ENCODE measurements at regions not wholly inside any gene's neighbourhood (a gene's known extent, or its start where the extent isn't known, plus 50 kb on each side); places are given as distances from the start of the nearest gene placed in this dataset.

GRCh38 chr12:75852143-75852542, 179.4 kb downstream of the PHLDA1 start:
- Histone ChIP-seq H2AFZ (ENCODE audit: low read depth) (no peak overlapping the region), H3K4me1 (ENCODE audit: control insufficient read depth in 1 of 2, insufficient read depth in 2 of 2, low read depth in 1 of 2, low read length in 1 of 2) (peaks cover 7 to 12% of the 10 kb centered on the region in 2 experiments), H3K27ac (ENCODE audit: low read depth in 2 of 2, low read length in 1 of 2) (no peak overlapping the region), H3K79me2 (ENCODE audit: insufficient read depth) (no peaks in the 10 kb centered on the region), H3K27me3 (ENCODE audit: insufficient read depth) (no peaks in the 10 kb centered on the region), H3K4me2 (no peak overlapping the region), H4K20me1 (ENCODE audit: insufficient read depth) (no peaks in the 10 kb centered on the region), H3K4me3 (ENCODE audit: low read depth in 2 of 2, low read length in 1 of 2) (no peak overlapping the region), H3K36me3 (replicated peaks in 1 of 2; ENCODE audit: control insufficient read depth in 1 of 2, insufficient read depth in 2 of 2, low read length in 1 of 2) (no peaks in the 10 kb centered on the region), H3K9ac (no peak overlapping the region), H3K9me2 (no peaks in the 10 kb centered on the region), H3K9me3 (no peaks in the 10 kb centered on the region), H3F3A (replicated peaks; ENCODE audit: insufficient read depth) (peaks cover 9% of the 10 kb centered on the region)
- no peak for DNase-seq
- WGBS (ENCODE audit: low lambda C conversion rate) = 73% methylated on average over 3 of the region's 3 CpGs
- CTCF ChIA-PET = interaction anchor here (0.8 kb wide), 1 partner anchor 326 kb away, joined by 3 read pairs; no protein-coding TSS in a partner anchor
- POLR2A ChIA-PET = no interaction called here
- TF ChIP-seq, protein P1, sequence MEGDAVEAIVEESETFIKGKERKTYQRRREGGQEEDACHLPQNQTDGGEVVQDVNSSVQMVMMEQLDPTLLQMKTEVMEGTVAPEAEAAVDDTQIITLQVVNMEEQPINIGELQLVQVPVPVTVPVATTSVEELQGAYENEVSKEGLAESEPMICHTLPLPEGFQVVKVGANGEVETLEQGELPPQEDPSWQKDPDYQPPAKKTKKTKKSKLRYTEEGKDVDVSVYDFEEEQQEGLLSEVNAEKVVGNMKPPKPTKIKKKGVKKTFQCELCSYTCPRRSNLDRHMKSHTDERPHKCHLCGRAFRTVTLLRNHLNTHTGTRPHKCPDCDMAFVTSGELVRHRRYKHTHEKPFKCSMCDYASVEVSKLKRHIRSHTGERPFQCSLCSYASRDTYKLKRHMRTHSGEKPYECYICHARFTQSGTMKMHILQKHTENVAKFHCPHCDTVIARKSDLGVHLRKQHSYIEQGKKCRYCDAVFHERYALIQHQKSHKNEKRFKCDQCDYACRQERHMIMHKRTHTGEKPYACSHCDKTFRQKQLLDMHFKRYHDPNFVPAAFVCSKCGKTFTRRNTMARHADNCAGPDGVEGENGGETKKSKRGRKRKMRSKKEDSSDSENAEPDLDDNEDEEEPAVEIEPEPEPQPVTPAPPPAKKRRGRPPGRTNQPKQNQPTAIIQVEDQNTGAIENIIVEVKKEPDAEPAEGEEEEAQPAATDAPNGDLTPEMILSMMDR (IDR thresholded peaks at IDR 0.05) = no peak
- TF ChIP-seq, protein P2, sequence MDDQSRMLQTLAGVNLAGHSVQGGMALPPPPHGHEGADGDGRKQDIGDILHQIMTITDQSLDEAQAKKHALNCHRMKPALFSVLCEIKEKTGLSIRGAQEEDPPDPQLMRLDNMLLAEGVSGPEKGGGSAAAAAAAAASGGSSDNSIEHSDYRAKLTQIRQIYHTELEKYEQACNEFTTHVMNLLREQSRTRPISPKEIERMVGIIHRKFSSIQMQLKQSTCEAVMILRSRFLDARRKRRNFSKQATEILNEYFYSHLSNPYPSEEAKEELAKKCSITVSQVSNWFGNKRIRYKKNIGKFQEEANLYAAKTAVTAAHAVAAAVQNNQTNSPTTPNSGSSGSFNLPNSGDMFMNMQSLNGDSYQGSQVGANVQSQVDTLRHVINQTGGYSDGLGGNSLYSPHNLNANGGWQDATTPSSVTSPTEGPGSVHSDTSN (IDR thresholded peaks at IDR 0.05) = 0 out of 2 replicates have a peak, but pooled peaks have one; percentile 22

- Histone ChIP-seq H3K9ac (no peak overlapping the region), H3K9me2 (no peaks in the 10 kb centered on the region), H3K79me2 (ENCODE audit: insufficient read depth) (no peaks in the 10 kb centered on the region), H2AFZ (ENCODE audit: low read depth) (no peak overlapping the region; the same call in 1 of the 2 replicates), H3F3A (replicated peaks; ENCODE audit: insufficient read depth) (peaks cover 9% of the 10 kb centered on the region), H3K4me3 (ENCODE audit: low read depth in 2 of 2, low read length in 1 of 2) (no peak overlapping the region), H3K27me3 (ENCODE audit: insufficient read depth) (no peaks in the 10 kb centered on the region), H3K4me1 (ENCODE audit: control insufficient read depth in 1 of 2, insufficient read depth in 2 of 2, low read depth in 1 of 2, low read length in 1 of 2) (peaks cover 7 to 12% of the 10 kb centered on the region in 2 experiments), H4K20me1 (ENCODE audit: insufficient read depth) (no peaks in the 10 kb centered on the region), H3K36me3 (replicated peaks in 1 of 2; ENCODE audit: control insufficient read depth in 1 of 2, insufficient read depth in 2 of 2, low read length in 1 of 2) (no peaks in the 10 kb centered on the region), H3K9me3 (no peaks in the 10 kb centered on the region), H3K4me2 (0 out of 2 replicates have a peak overlapping the region, but pooled peaks have one; percentile 31), H3K27ac (ENCODE audit: low read depth in 2 of 2, low read length in 1 of 2) (peak overlapping the region in 1 of 2 experiments; percentile 35; a peak in 2 of 4 replicates)
- ChIA-PET CTCF (no interaction called here), POLR2A (no interaction called here)
- TF ChIP-seq EP300 (IDR thresholded peaks at IDR 0.05; ENCODE audit: borderline replicate concordance in 1 of 2, low read depth in 1 of 2, low read length in 1 of 2) (peak in 1 of 2 experiments; percentile 19; a peak in 1 of 4 replicates), SMC3 (IDR thresholded peaks at IDR 0.05; ENCODE audit: low read depth, low read length) (no peak), REST (IDR thresholded peaks at IDR 0.05; ENCODE audit: low read depth, low read length) (no peak), IRF3 (IDR thresholded peaks at IDR 0.05; ENCODE audit: low read depth, low read length) (no peak), TCF12 (IDR thresholded peaks at IDR 0.05) (peak; percentile 35), JUND (IDR thresholded peaks at IDR 0.05) (peak; percentile 33; the same call in 1 of the 2 replicates), CHD2 (IDR thresholded peaks at IDR 0.05; ENCODE audit: low read length, partially characterized antibody) (no peak), RXRA (IDR thresholded peaks at IDR 0.05; ENCODE audit: borderline replicate concordance, low read depth) (peak; percentile 70; the same call in 1 of the 2 replicates), TEAD4 (IDR thresholded peaks at IDR 0.05; ENCODE audit: borderline replicate concordance, insufficient read depth) (no peak), FOSL2 (IDR thresholded peaks at IDR 0.05; ENCODE audit: borderline replicate concordance, low read depth) (peak; percentile 74; the same call in 1 of the 2 replicates)
- no peak for DNase-seq
- 50% methylated on average over 4 of the region's 4 CpGs for WGBS (ENCODE audit: low lambda C conversion rate)
Measured at GRCh38 chr12:75850721-75851462, 180.7 kb downstream of the PHLDA1 start.
